ENCODE measurements at regions not wholly inside any gene's neighbourhood (a gene's known extent, or its start where the extent isn't known, plus 50 kb on each side); places are given as distances from the start of the nearest gene placed in this dataset.

DNA sequence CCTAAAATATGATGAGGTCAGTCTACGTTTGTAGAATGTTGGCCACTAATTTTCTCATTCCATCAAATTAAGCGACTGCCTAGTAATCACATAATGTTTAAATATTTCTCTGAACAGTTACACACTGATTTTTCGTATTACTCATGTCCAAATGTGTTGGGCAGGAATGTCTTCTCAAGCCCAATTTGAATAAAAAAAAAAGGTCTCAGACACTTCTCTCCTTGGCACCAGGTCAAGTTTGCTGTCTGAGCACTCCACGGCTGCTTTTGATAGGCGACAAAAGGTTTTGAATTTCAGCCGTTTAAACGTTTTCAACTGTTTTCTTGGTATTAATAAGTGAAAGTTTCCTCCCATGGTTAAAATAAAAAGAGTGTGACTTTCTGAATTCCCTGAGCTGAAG lies 542.1 kb downstream of the IRX1 start:
- Histone ChIP-seq H3K27ac (no peak overlapping the region), H3K4me1 (ENCODE audit: insufficient read depth) (no peaks in the 10 kb centered on the region), H3K27me3 (no peaks in the 10 kb centered on the region), H3K9me3 (no peaks in the 10 kb centered on the region), H3K4me3 (no peak overlapping the region), H3K36me3 (no peaks in the 10 kb centered on the region)
- TF ChIP-seq POLR2A (IDR thresholded peaks at IDR 0.05) (no peak), EP300 (IDR thresholded peaks at IDR 0.05) (no peak)
- TF ChIP-seq, protein P1, sequence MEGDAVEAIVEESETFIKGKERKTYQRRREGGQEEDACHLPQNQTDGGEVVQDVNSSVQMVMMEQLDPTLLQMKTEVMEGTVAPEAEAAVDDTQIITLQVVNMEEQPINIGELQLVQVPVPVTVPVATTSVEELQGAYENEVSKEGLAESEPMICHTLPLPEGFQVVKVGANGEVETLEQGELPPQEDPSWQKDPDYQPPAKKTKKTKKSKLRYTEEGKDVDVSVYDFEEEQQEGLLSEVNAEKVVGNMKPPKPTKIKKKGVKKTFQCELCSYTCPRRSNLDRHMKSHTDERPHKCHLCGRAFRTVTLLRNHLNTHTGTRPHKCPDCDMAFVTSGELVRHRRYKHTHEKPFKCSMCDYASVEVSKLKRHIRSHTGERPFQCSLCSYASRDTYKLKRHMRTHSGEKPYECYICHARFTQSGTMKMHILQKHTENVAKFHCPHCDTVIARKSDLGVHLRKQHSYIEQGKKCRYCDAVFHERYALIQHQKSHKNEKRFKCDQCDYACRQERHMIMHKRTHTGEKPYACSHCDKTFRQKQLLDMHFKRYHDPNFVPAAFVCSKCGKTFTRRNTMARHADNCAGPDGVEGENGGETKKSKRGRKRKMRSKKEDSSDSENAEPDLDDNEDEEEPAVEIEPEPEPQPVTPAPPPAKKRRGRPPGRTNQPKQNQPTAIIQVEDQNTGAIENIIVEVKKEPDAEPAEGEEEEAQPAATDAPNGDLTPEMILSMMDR (IDR thresholded peaks at IDR 0.05), result no peak
- intact Hi-C loops (cut with DNase I), result no loop called here
- no peak for DNase-seq
- 33 to 52% (median 41%) methylated on average over 7 of the region's 7 CpGs for WGBS, 3 donors

- no peaks in the 10 kb centered on the region for H3K9me3 ChIP-seq
- no peak overlapping the region for H3K4me3 ChIP-seq
- H3K36me3 ChIP-seq, result no peaks in the 10 kb centered on the region
- DNase-seq, result no peak
- WGBS, 3 donors, result 29 to 43% (median 31%) methylated on average over 6 of the region's 6 CpGs
- TF ChIP-seq POLR2A (IDR thresholded peaks at IDR 0.05), result no peak
- TF ChIP-seq, protein P1 (IDR thresholded peaks at IDR 0.05), result no peak
- no peak for TF ChIP-seq EP300 (IDR thresholded peaks at IDR 0.05)
- no peaks in the 10 kb centered on the region for H3K27me3 ChIP-seq
- no peaks in the 10 kb centered on the region for H3K4me1 ChIP-seq (ENCODE audit: insufficient read depth)
- intact Hi-C loops (cut with DNase I), result no loop called here
- no peak overlapping the region for H3K27ac ChIP-seq
These were observed 547.2 kb downstream of the IRX1 start for GRCh38 chr5:4142842-4143241.

GRCh38 chr5:4144411-4145007 lies 548.9 kb downstream of the IRX1 start:
- Histone ChIP-seq H3K9me3 (no peaks in the 10 kb centered on the region), H3K27ac (no peak overlapping the region), H3K27me3 (no peaks in the 10 kb centered on the region), H3K4me3 (no peak overlapping the region), H3K36me3 (no peaks in the 10 kb centered on the region), H3K4me1 (ENCODE audit: insufficient read depth) (no peaks in the 10 kb centered on the region)
- WGBS, 3 donors, result 89 to 92% (median 91%) methylated on average over 23 of the region's 23 CpGs
- intact Hi-C loops (cut with DNase I), result no loop called here
- TF ChIP-seq EP300 (IDR thresholded peaks at IDR 0.05) (no peak), POLR2A (IDR thresholded peaks at IDR 0.05) (no peak)
- TF ChIP-seq, protein P1 (IDR thresholded peaks at IDR 0.05), result no peak
- no peak for DNase-seq

GRCh38 chr5:4145511-4145910 lies 549.9 kb downstream of the IRX1 start:
- DNase-seq, result no peak
- Histone ChIP-seq H3K36me3 (no peaks in the 10 kb centered on the region), H3K27ac (no peak overlapping the region), H3K27me3 (no peaks in the 10 kb centered on the region), H3K9me3 (no peaks in the 10 kb centered on the region), H3K4me3 (no peak overlapping the region), H3K4me1 (ENCODE audit: insufficient read depth) (no peaks in the 10 kb centered on the region)
- intact Hi-C loops (cut with DNase I), result no loop called here
- TF ChIP-seq EP300 (IDR thresholded peaks at IDR 0.05) (no peak), POLR2A (IDR thresholded peaks at IDR 0.05) (no peak)
- TF ChIP-seq, protein P1 (IDR thresholded peaks at IDR 0.05), result no peak
- 76 to 84% (median 80%) methylated on average over 3 of the region's 3 CpGs for WGBS, 3 donors

Measured in ovary (tissue), 7 donors.